SKM-1 treated with dmso at 0.1 percent for 144 hours (cell line): ENCODE measurements at regions not wholly inside any gene's neighbourhood (a gene's known extent, or its start where the extent isn't known, plus 50 kb on each side); places are given as distances from the start of the nearest gene placed in this dataset.

ENCODE experiments used
- DNase-seq: peaks from one replicate; lab custom pipeline; 2025; ENCODE audit not compliant: unreplicated experiment; lab: John Stamatoyannopoulos, UW

DNA sequence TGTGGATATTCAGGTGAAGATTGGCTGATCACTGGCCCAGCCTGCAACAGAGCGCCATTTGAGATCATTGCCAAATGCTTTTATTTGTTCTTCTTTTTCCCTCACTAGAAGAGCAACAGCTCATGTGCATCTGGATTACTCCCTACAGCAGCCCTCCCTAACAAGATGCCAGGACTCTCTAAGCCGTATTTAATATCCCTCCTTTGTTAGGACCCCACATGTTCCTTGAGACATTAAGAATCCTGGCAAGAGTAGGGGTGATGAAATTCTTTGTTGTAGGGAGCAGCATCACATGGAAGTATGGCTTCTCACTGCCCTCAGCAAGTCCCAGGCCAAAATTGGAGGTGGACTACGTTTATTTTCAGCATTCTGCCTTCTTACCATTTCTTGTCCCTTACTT, 167.8 kb downstream of the PAX1 start:
- DNase-seq: no peak

DNA sequence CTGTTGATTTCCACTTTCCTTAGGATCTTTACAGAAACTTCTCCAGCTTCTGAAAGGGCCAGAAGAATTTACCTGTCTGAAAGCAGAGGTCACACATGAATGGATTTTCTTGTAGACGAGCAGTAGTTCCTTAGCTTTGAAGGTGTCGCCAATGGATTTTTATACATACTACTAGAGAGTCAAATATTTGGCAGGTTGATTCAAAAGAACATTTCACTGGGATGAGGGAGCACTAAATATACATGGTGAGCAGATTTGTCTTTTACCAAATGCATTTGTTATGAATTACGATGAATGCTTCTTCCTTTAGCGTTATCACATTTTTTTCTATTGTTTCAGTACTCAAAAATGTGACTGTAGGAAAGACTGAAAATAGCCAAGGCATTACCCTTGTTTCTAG, 162.3 kb downstream of the PAX1 start:
- DNase-seq: no peak

DNA sequence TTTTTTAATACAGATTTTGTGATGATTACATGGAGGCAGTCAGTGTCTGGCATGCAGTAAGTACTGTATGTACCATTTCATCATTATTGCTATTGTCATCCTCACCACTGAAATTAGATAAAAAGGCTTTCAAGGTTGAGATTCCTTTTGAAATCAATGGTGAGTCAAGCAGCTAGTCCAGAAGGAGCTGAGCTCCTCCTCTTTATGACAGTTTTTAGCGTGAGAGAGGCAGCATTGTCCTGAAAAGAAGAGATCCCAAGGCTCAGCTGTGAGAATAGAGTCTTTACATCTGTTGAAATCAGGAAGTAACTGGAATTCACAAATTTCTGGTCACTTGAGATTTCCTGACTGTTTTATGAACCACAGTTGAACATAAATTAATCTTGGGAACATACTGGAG, 161.9 kb downstream of the PAX1 start:
- DNase-seq: no peak

DNA sequence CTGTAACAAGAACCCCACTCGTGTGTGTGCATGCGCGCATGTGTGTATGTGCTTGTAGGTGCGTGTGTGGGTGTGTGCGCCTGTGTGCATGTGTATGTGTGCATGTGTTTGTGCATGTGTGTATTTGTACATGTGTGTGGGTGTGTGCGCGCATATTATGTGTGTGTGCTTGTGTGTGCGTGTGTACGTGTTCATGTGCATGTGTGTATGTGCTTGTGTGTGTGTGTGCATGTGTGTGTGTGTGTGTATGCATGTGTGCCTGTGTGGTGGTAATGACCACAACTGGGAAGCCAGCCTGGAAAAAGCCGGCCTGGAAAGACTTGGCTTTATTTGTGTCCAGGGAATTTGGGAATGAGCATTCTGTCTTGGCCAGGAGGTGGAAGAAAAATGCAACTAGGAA, 157.5 kb downstream of the PAX1 start:
- no peak for DNase-seq

DNA sequence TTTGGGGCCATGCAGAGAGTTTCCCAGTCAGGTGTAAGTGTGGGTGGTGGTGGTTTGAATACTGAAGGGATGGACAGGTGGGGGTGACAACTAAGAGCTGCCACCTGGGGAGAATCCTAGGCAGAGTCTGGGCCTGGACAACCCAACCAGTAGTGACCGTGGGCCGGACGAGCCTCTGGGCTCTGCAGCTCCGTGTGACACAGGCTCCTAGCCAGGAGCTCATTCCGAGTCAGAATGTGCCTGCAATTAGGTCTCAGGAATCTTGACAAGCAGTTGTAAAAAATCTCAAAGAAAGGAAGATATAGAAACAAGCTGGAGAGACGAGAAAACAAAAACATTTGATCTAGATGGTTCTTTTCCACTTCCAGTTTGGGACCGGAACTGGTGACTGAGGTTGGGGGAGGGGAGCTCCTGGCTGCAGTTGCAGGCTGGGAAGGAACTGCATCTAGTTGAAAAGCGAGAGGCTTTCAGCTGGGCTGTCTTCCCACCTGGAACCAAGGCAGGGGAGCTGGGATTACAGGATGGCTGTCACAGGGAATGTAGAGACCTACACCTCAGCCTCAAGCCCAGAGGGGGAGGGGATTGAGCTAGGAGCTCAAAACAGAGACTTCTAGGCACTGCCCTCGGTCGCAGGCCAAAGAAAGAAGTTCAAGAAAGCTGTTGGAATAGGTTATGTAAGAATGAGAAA, 156.9 kb downstream of the PAX1 start:
- no peak for DNase-seq

DNA sequence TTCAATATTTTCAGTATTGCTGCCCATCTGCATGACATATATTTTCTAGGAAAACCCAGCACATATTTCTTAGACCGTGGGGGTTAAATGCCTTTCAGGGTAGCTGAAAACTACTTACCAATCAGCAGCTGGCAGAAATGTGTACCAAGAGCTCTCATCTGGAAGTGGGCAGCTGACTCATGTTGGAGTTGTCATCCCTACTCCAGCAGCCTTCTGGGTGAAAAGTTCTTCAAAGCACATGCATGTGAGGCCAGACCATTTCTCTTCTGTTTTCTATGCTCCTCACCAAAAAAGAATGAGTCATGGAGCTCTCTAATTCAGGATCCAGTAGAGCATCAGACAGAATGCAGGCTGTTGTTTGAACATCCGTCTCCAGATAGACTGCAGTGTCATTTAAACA, 135.5 kb downstream of the PAX1 start:
- no peak for DNase-seq

DNA sequence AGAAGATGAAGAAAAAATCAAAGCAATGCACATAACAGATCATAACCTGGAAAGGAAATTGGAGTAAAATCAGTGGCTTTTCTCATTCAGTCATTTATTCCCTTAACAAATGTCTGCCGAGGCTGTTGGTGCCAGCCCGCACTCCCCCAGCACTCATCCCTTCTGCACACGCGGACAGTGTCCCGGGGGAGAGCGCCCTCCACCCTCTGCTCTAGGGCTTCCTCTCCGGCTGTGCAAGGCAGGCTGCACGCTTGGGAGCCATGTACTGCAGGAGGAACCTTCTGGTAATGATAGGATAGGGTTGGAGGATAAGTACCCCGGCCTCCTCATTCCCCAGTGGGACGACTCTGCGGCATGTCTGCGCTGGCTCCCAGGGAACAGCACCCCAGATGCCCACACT, 134.5 kb downstream of the PAX1 start:
- DNase-seq: no peak

DNA sequence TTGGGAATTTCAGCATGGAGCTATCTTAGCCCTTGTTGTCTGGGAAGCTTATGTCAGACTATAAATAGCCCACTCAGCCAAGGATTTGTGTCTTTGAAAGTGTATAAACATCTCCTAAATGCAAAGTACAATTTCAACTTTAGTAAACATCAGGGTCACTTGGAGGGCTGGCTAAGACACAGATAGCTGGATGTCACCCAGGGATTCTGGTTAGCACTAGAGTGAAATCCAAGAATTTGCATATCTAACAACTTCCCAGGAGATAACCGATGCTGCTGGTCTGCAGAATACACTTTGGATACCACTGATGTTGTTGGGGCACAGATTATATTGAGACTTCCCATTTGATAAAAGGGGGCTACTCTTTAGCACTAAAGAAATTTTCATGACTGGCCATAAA, 130.9 kb downstream of the PAX1 start:
- no peak for DNase-seq

DNA sequence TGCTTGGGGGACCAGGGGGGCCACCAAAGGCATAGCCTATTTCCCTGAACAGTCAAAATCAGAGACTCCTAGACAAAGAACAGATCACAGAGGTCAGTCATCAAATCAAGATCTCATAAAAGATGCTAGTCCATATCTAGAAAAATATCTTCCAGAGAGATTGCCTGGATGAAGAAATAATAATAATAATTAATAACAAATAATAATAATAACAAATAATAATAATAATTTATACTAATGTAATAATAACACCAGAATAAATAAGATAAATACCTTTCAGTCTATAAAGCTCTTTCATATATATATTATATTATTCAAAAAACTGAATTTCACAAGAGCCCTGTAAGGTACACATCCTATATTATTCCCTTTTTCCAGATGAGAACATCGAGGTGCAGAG, 129.6 kb downstream of the PAX1 start:
- no peak for DNase-seq

DNA sequence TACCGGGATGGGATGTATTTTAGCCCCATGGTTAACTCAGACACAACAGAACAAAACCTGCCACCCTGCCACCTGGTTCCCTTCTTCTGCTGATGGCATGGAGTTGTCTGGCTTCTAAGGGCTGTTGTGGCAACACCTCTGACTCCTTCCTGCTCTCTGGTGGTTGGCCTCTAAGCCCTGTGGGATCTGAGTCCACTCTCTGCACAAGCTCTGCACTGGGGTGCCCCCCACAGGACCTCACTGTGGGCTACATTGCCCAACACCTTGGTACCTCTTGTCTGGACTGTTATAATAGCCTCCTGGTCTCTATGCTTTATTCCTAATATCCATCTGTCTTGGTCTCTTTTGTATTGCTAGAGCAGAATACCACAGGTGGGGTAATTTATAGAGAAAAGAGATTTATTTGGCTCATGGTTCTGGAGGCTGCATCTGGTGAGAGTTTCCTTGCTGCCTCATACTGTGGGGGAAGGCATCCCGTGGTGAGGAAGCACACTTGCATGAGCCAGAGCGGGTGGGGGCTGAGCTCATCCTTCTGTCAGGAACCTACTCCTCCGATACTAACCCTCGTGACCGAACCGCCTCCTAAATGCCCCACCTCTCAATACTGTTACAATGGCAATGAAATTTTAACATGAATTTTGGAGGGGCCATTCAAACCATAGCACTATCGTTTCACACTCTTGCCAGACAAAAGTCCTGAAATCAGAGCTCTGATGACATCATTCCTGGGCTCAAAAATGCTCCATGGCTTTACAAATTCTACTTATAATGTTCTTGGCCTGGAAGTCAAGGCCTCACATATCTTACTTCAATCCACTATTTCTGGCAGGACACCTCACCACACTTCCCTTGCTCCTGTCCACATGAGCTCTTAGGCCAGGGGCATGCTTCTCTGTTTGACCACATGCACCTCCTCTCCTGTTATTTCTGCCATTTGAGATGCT, 127.2 kb downstream of the PAX1 start:
- no peak for DNase-seq

DNA sequence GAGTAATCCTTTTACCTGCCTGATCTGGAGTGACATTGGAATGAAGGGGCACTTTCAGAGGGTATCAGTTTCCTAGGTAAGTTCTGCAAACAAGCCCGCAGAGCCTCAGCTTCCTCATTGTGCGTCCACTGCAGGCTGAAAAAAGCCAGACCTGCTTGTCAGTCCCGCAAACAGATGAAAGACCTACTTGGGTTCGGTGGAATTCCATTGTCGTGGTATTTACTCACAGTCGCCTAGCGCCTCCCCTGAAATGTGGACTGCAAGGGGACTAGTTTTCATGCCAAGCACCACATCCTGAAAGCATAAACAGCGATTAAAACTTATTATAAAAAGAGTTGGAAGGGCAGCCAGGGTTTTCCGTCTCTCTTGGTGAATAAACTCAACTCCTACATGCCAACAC, 121.5 kb downstream of the PAX1 start:
- no peak for DNase-seq

DNA sequence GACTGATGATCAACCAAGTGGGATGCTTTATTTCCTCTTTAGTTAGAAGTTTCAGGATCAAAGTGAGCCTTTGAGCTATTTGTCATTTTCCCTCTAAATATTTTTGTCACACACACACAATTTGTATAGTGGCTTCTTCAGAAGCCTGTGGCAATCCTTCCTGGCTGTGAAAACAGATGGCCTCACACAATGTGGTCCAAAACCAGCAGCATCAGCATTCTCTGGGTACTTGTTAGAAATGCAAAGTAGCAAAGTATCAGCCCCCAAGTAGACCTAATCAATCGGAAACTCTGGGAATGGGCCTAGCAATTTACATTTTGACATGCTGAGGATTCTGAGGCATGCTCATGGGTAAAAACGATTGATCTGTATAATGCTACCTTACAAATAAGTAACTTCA, 115.9 kb downstream of the PAX1 start:
- no peak for DNase-seq

DNA sequence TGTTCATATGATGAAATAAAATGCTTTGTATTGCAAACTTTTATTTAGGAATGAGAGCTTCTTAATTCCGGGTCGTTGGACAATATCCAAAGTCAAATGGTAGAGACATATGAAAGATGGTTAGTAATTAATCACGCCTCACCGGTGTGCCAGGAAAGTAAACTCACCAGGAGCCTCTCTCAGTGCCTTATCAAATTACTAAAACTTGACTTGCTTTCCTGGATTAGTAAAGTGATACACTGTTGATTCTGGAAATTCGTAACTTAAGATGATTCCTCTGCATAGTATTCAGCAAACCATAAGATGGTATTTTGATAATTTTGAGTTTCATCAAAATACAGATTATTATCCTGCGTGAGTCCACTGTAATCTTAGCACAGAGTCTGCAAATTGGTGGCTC, 115.2 kb downstream of the PAX1 start:
- no peak for DNase-seq

DNA sequence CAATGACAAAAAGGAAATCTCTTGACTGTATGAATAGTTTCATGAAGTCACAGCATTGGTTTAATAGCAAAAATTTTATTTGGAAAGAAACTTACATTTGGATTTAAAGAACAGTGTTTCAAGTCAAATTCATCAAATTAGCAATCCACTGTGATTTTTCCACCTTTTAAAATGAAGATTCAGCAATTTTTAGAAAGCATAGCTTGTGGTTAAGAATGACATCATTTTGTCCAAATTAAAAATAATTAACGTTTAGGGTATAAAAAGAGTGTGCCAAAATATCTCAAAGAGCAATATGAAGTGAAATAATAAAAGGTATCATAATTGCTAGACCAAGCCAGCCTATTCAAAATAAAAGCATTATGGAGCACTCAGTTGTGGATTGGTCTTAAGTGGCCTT, 114.6 kb downstream of the PAX1 start:
- DNase-seq: no peak

DNA sequence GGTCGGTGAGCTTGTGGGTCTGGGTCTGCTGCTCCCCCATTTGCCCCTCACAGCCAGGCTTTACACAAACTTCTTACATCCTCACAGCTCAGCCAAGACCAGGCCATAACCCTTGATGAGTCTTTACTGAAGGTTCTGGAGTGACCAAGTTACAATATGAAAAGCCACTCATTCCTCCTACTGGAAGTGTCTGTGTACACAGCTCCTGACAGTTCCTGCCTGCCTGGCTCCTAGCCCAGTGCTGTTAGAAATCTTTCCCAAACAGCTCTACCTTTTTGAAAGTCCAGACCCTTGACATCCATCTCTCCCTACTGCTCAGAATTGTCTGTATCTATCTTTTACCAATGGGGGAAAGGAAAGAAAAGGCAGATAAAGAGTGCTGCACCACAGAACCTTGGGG, 106.9 kb downstream of the PAX1 start:
- DNase-seq: no peak

DNA sequence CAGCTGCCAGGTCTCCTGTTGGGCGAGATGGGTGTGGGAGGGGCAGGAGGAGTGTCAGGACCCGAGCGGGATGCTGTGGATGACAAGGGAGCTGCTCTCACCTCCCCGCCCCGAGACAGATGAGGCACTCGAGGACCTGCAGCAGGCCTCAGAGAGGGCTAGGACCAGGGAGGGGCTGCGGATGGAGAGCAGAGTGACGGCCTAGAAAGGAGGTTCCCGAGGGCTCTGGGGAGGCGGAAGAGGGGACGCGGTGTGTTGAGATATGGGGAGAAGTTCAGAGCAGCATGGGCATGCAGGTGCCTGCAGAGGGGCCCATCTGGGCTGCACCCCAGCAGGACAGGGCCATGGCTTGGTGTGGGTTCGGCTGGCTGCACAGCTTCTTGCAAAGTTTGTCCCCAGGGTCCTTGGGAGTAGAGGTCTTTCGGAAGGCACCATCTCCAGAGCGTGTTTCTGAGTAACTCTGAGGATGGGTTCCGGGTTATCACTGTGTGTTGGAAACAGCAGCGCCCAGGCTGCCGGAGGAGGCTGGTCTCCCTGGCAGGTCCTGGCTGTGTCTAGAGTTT, 104.6 kb downstream of the PAX1 start:
- DNase-seq: no peak

DNA sequence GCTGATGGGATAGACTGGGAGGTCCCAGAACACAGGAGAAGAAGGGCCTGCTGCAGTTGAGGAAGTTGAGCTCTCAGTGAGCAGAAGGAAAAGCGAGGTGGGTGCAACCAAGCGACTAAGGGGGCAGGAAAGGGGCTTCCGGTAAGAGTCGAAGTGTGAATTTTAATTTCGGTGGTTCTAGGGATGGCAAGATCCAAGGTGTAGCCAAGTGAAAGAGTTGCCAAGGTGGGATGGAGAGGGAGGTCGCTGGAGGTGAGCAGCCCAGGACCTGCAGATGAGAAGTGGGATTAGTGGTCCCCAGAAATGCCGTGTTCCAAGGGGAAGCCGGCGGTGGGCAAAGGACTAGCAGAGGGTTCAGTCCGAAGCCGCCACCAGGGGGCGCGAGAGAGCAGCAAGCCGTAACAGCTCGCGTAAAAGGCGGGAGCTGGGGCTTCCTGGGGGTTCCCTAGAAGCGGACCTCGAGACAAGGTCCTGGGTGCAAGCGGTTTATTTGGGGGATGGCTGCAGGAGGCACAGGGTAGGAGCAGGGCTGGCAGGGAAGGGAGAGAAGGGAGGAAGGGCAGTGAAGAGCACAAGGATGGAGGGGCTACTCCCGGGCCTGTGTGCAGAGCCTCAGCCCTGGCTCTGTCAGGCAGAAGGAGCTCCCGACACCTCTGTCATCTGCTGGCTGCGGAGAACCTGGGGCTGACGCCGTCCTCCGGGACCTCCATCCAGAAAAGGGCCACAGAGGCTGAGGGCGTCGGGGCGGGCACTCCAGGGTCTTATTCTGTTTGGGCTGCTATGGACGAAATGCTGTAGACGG, 103.6 kb downstream of the PAX1 start:
- no peak for DNase-seq

DNA sequence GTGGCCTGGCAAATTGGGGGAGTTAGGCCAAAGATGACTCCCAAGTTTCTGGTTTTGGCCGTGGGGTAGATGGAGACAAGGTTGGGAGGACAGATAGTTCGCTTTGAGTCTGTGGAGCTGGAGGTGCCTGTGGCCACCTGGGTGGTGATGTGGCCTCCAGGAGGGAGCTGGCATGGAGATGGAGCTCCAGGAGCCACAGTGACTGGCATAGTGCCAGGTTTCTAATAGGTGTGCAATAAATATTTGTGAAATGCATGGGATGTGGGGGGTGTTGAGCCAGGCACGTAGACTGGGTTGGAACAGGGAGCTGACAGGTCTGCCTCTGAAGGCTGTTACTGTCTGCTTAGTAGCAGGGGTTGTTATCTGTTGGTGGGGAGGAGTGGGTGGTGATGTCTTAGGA, 102.7 kb downstream of the PAX1 start:
- no peak for DNase-seq

DNA sequence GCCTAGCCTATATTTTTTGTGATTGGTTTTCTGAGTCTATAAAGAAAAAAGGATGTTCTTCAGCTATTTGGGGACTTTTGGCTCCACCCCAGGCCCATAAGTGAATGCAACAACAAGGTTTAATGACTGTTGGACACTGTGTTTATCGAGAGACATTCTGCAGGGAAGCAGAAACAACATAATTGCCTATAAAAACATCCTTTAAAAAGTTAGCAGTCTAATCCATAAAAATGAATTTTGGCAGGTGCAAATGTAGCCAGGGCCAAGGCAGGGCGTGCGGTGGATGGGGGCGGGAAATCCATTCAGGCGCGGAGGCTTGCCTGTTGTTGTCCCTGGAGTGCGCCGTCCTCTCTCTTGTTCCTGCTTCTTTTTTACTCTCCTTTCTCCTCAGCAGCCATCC, 99.3 kb downstream of the PAX1 start:
- no peak for DNase-seq

DNA sequence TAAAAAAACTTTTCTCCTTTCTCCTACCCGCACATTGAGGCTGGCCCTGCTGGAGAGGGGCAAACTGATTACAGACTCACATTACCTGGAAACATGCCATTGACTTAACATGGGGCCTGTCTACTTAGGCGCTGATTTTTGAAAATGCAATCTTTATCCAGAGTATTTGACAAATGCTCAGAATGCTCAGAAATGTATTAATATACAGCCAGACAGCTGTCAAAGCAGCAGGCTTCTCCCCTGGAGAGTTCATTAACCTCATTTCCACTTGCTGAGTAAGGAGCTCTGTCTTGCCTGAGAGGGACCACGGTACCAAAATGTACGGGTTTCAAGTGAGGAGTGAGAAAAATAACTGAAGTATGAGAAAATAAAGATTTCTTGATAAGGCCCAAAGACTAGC, 95.7 kb downstream of the PAX1 start:
- no peak for DNase-seq

DNA sequence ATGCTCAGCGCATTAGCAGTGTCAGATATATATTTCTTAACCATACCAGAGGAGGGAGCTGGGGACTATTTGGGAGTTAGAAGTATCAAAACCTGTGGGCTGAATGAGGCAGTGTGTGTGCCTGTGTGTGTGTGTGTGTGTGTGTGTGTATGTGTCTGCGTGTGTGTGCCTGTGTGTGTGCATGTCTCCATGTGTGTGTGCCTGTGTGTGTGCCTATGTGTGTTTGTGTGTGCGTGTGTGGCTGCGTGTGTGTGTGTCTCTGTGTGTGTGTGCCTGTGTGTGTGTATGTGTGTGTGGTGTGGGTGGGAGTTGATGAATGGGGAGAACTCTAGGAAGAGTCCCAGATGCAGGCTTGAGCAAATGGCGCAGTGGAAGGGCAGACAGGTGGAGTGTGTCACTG, 92.9 kb downstream of the PAX1 start:
- no peak for DNase-seq
